OCI-LY7 (cell line): ENCODE measurements at regions not wholly inside any gene's neighbourhood (a gene's known extent, or its start where the extent isn't known, plus 50 kb on each side); places are given as distances from the start of the nearest gene placed in this dataset.

Experiments
- EZH2phosphoT487 ChIP-seq: fragments of 200-600 bp; sonication (generic); IDR thresholded peaks from 2 replicates; pipeline ENCODE4 v1.6.1; 2018; ENCODE audit warnings: low read depth, borderline replicate concordance, mild to moderate bottlenecking, mixed run types, antibody characterized with exemption, low read length, moderate library complexity, mixed read lengths
- TF ChIP-seq, protein P1 (sequence below): fragments of 200-600 bp; sonication (generic); conservative IDR thresholded peaks from 2 replicates; pipeline ENCODE4 v1.5.1; 2014; ENCODE audit warnings: mild to moderate bottlenecking, antibody characterized with exemption, low read length, moderate library complexity, mixed read lengths

DNA sequence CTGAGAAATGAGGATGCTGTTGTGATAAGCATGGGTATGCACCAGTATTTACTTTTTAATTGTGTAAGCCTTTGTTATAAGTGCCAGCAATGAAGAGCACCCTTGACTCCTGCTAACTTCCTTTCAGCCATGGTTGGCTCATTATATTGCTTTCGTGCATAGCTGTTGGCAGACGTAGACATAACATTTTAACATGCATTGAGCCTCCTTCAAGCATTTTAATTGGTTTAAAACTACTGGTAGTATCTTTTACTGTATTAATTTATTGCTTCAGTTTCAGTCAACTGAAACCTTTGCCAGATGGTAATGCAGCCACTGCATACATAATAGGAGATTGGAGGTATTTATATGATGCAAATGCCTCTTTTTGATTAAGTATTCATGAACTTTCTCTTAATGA is 1285.4 kb downstream of the PCDH18 start:
- TF ChIP-seq, protein P1, sequence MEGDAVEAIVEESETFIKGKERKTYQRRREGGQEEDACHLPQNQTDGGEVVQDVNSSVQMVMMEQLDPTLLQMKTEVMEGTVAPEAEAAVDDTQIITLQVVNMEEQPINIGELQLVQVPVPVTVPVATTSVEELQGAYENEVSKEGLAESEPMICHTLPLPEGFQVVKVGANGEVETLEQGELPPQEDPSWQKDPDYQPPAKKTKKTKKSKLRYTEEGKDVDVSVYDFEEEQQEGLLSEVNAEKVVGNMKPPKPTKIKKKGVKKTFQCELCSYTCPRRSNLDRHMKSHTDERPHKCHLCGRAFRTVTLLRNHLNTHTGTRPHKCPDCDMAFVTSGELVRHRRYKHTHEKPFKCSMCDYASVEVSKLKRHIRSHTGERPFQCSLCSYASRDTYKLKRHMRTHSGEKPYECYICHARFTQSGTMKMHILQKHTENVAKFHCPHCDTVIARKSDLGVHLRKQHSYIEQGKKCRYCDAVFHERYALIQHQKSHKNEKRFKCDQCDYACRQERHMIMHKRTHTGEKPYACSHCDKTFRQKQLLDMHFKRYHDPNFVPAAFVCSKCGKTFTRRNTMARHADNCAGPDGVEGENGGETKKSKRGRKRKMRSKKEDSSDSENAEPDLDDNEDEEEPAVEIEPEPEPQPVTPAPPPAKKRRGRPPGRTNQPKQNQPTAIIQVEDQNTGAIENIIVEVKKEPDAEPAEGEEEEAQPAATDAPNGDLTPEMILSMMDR: no peak
- TF ChIP-seq EZH2phosphoT487: no peak
